Caco-2 (cell line): ENCODE measurements at regions not wholly inside any gene's neighbourhood (a gene's known extent, or its start where the extent isn't known, plus 50 kb on each side); places are given as distances from the start of the nearest gene placed in this dataset.
"Not testable (repeated sequence)": the region's sequence is repeated elsewhere in the genome, so short reads cannot be mapped to it uniquely, and the experiment has no call there.

ENCODE experiments used
- BruUV-seq: library from RNA; stranded (reverse); fragments of 400-500 nt; replicated peaks from 2 replicates; lab custom pipeline; 2021; lab: Mats Ljungman, UMichigan
- CTCF ChIA-PET: fragments of 300-600 bp; sonication (Branson Sonifier 250); formaldehyde crosslinking; loops from one replicate; lab custom pipeline; 2022; ENCODE audit warnings: antibody characterized with exemption; lab: Charles Lee
- POLR2A ChIA-PET: fragments of 300-600 bp; sonication (Branson Sonifier 250); formaldehyde crosslinking; loops from one replicate; lab custom pipeline; 2022; ENCODE audit warnings: antibody characterized with exemption; lab: Charles Lee
- DNase-seq, 2 experiments: peaks; one replicate each; pipeline versions ENCODE4 v3.0.0 to v3.0.0-alpha.2; 2020 to 2022
- H3K27me3 ChIP-seq: replicated peaks from 2 replicates; pipeline ENCODE4 v1.6.0; 2011; ENCODE audit warnings: low read length; ENCODE audit not compliant: control insufficient read depth, insufficient read depth
- H3K36me3 ChIP-seq: 2 replicates; pipeline ENCODE4 v1.5.1; 2011; ENCODE audit warnings: low read length; ENCODE audit not compliant: control insufficient read depth, insufficient read depth
- H3K4me1 ChIP-seq: fragments of 250-450 bp; sonication (Bioruptor Pico); 2 replicates; pipeline ENCODE4 v1.5.1; 2020; ENCODE audit warnings: mild to moderate bottlenecking
- H3K4me3 ChIP-seq: 2 replicates; pipeline ENCODE4 v1.5.1; 2011; ENCODE audit warnings: low read depth, mild to moderate bottlenecking, control low read depth, low read length
- H3K9me3 ChIP-seq: fragments of 250-450 bp; sonication (Bioruptor Pico); 2 replicates; pipeline ENCODE4 v1.5.1; 2020; ENCODE audit warnings: mild to moderate bottlenecking, moderate library complexity
- H3K27ac Mint-ChIP-seq: one replicate; pipeline ENCODE4 v1.8.0; 2022; ENCODE audit warnings: mixed read lengths; ENCODE audit not compliant: unreplicated experiment
- H3K27me3 Mint-ChIP-seq: one replicate; pipeline ENCODE4 v1.8.0; 2022; ENCODE audit warnings: mixed read lengths; ENCODE audit not compliant: insufficient read depth, unreplicated experiment
- H3K36me3 Mint-ChIP-seq: one replicate; pipeline ENCODE4 v1.8.0; 2022; ENCODE audit warnings: mild to moderate bottlenecking, mixed read lengths; ENCODE audit not compliant: insufficient read depth, unreplicated experiment
- H3K4me1 Mint-ChIP-seq: one replicate; pipeline ENCODE4 v1.8.0; 2022; ENCODE audit warnings: low read depth, mixed read lengths; ENCODE audit not compliant: unreplicated experiment
- H3K4me3 Mint-ChIP-seq: one replicate; pipeline ENCODE4 v1.8.0; 2022; ENCODE audit warnings: mild to moderate bottlenecking, moderate library complexity, mixed read lengths; ENCODE audit not compliant: unreplicated experiment
- H3K9me3 Mint-ChIP-seq: one replicate; pipeline ENCODE4 v1.8.0; 2022; ENCODE audit warnings: mixed read lengths; ENCODE audit not compliant: unreplicated experiment
- intact Hi-C: fragments of 100-400 bp; cut with micrococcal nuclease; formaldehyde crosslinking; loops from one replicate; pipeline ENCODE4 v1.10.0; 2022; ENCODE audit not compliant: unreplicated experiment

DNA sequence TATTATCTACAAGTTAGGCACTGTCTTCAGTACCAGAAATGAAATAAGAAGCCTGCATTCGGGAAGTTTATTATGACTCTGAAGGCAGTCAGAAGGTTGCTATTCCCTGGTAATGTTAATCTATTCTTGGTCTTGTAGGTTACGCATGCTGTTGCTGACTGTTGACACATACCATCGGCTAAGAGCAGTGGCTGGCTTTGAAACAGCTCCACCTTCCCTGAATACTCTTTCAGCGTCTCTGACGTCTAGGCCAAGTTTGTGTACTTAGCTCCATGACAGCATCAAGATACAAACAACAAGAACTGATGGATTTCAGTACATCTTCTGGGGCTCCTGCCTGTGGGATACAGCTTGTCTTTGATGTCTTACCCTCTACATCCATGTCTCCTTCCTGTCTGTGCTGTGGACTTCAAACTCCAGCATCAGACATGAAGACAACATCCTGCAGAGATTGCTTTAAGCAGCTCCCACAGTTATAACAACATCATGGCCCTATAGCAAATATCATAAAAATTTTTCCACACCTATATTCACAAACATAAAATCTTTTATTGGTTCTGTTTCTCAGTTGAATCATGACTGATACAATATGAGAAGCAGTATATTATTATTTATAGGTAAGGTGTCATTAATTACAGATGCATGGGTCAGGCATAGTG lies 151.5 kb upstream of the FAM240B start:
- H3K4me3 ChIP-seq, H3K4me1 Mint-ChIP-seq, H3K36me3 ChIP-seq, H3K27me3 ChIP-seq, H3K4me1 ChIP-seq, CTCF ChIA-PET, H3K36me3 Mint-ChIP-seq, H3K27me3 Mint-ChIP-seq, H3K27ac Mint-ChIP-seq, H3K9me3 ChIP-seq, intact Hi-C loops, H3K4me3 Mint-ChIP-seq, H3K9me3 Mint-ChIP-seq, DNase-seq, POLR2A ChIA-PET, BruUV-seq: not testable (repeated sequence)

DNA sequence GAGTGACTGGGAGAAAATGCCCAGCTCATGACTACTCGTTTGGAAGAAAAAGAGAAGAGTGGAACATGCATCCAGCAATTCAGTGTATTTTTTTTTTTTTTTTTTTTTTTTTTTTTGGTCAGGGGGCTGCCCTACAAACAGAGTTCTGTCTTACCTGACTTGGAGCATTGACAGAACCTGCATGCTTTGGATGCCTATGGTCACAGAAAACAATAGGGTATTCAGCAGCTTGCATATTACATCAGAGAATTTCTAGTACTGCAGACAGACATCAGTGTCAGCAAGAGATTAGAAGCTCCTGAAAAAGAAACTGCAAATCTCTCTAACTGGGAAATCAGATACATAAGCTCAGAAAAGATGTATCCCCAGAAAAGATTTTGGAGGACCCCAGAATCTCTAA lies 139.9 kb upstream of the FAM240B start:
- H3K9me3 Mint-ChIP-seq, H3K36me3 Mint-ChIP-seq, DNase-seq, H3K4me1 ChIP-seq, H3K27me3 Mint-ChIP-seq, H3K9me3 ChIP-seq, H3K4me1 Mint-ChIP-seq, H3K27me3 ChIP-seq, intact Hi-C loops, H3K4me3 ChIP-seq, H3K36me3 ChIP-seq, POLR2A ChIA-PET, H3K27ac Mint-ChIP-seq, BruUV-seq, H3K4me3 Mint-ChIP-seq, CTCF ChIA-PET: not testable (repeated sequence)

DNA sequence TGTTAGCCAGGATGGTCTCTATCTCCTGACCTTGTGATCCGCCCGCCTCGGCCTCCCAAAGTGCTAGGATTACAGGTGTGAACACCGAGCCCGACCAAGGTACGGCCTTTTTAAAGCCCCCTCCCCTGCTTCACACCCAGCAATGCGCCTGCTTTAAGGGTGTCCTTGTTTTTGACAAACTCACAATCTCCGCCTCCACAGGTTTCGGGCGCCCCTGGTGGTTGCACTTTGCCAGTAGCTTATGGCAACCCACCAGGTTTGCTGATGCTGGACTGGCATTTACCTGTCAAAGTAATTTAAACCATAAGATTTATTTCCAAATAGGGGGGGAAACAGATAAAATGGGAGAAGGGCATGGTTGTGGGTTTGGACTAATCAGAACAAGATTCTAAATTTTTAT lies 129.0 kb upstream of the FAM240B start:
- H3K27me3 ChIP-seq, POLR2A ChIA-PET, H3K27me3 Mint-ChIP-seq, H3K36me3 Mint-ChIP-seq, DNase-seq, H3K9me3 Mint-ChIP-seq, H3K4me1 Mint-ChIP-seq, H3K4me1 ChIP-seq, BruUV-seq, H3K27ac Mint-ChIP-seq, H3K9me3 ChIP-seq, H3K36me3 ChIP-seq, CTCF ChIA-PET, H3K4me3 ChIP-seq, H3K4me3 Mint-ChIP-seq, intact Hi-C loops: not testable (repeated sequence)

DNA sequence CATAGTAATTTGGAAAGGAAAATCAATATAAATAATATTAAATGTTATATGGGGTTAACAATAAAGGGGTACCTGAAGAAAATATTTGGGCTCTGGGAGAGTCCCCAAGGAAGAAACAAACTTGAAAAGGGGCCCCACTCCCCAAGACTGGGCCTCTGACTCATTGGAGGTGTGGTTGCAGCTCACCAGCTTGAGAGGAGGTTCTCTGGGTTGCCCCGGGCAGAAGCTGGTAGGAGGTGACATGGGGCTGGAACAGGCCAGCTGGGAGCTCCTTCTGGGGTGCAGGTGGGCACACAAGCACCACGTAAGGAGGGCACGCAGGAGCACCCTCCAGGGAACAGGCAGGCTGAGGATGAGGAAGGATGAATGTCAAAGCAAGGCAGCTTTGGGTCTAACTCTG lies 120.3 kb upstream of the FAM240B start:
- H3K36me3 Mint-ChIP-seq, H3K27me3 Mint-ChIP-seq, H3K4me1 ChIP-seq, H3K4me3 Mint-ChIP-seq, CTCF ChIA-PET, BruUV-seq, H3K9me3 ChIP-seq, intact Hi-C loops, H3K4me1 Mint-ChIP-seq, H3K4me3 ChIP-seq, POLR2A ChIA-PET, H3K27me3 ChIP-seq, H3K9me3 Mint-ChIP-seq, H3K36me3 ChIP-seq, H3K27ac Mint-ChIP-seq, DNase-seq: not testable (repeated sequence)

DNA sequence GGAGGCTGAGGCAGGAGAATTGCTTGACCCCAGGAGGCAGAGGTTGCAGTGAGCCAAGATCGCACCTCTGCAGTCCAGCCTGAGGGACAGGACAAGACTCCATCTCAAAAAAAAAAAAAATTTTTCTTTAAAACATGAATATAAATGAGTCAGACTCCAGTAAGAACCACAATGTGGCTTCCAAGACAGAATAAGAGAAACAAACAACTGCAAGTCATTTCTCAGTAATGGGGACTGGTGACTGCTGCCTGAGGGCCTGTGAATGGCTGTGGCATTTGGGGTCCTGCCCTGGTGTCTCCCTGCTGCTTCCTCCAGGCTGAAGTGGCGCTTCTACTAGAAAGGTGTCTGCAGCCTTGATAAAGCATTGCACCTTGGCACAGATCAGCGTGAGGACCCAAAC lies 113.8 kb upstream of the FAM240B start:
- H3K4me3 ChIP-seq, CTCF ChIA-PET, BruUV-seq, H3K9me3 ChIP-seq, H3K4me1 ChIP-seq, H3K4me1 Mint-ChIP-seq, H3K36me3 ChIP-seq, DNase-seq, H3K27ac Mint-ChIP-seq, H3K9me3 Mint-ChIP-seq, H3K36me3 Mint-ChIP-seq, POLR2A ChIA-PET, intact Hi-C loops, H3K27me3 ChIP-seq, H3K27me3 Mint-ChIP-seq, H3K4me3 Mint-ChIP-seq: not testable (repeated sequence)

DNA sequence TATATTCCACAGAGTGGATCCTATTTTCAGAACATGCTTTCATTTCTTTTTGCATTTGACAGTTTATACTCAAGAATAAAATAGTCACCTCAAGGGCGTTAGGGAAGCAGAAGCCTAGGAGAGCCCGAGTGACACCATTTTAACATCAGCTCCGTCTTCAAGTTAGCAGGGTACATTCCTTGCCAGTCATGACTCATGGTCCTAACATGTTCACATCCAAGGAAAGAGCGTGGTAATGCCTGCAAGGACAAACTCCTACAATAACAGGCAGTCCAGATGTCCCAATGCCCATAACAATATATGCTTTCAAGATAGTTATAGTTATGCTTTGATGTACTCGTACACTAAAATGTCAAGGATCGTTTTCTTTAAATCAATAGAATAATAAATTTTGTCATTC lies 93.9 kb upstream of the FAM240B start:
- H3K4me3 ChIP-seq, H3K27ac Mint-ChIP-seq, H3K27me3 ChIP-seq, CTCF ChIA-PET, H3K9me3 ChIP-seq, H3K4me1 ChIP-seq, H3K9me3 Mint-ChIP-seq, H3K4me1 Mint-ChIP-seq, H3K36me3 ChIP-seq, POLR2A ChIA-PET, intact Hi-C loops, H3K36me3 Mint-ChIP-seq, H3K27me3 Mint-ChIP-seq, BruUV-seq, DNase-seq, H3K4me3 Mint-ChIP-seq: not testable (repeated sequence)

DNA sequence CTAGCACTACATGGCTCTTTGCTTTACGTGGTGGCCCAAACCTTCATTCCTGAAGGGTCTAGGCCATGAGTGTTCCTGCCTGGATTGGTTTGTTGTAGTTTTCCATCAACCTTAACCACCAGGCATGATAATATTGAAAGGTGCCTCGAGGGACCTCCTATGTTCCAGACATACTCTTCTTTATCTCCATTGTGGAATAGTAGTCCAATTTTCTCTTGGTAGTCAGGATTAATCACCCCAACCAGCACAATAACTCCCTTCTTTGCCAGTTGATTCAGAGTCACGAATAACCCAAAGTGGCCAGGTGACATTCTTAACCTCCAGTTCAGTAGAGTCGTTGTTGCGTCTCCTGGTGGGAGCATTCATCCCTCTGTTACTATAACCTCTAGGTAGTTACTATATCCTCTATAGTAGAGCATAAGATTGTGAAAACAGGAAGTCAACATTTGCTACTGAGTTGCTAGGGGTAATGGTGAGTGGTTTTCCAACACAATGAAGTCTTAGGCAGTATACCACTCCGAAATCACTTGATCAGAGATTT lies 88.1 kb upstream of the FAM240B start:
- BruUV-seq, intact Hi-C loops: not testable (repeated sequence)

More for the DNA sequence above, 88.1 kb upstream of the FAM240B start:
- H3K4me1 ChIP-seq, H3K9me3 Mint-ChIP-seq, H3K27ac Mint-ChIP-seq, H3K4me3 Mint-ChIP-seq, POLR2A ChIA-PET, H3K4me3 ChIP-seq, H3K27me3 Mint-ChIP-seq, H3K27me3 ChIP-seq, DNase-seq, H3K36me3 Mint-ChIP-seq, H3K9me3 ChIP-seq, H3K36me3 ChIP-seq, H3K4me1 Mint-ChIP-seq: not testable (repeated sequence)
- CTCF ChIA-PET: interaction anchor here (0.6 kb wide), 1 partner anchor 202 kb away, joined by 6 read pairs; no protein-coding TSS in a partner anchor
